ENCODE measurements at regions not wholly inside any gene's neighbourhood (a gene's known extent, or its start where the extent isn't known, plus 50 kb on each side); places are given as distances from the start of the nearest gene placed in this dataset.
"Not testable (repeated sequence)": the region's sequence is repeated elsewhere in the genome, so short reads cannot be mapped to it uniquely, and the experiment has no call there.

DNA sequence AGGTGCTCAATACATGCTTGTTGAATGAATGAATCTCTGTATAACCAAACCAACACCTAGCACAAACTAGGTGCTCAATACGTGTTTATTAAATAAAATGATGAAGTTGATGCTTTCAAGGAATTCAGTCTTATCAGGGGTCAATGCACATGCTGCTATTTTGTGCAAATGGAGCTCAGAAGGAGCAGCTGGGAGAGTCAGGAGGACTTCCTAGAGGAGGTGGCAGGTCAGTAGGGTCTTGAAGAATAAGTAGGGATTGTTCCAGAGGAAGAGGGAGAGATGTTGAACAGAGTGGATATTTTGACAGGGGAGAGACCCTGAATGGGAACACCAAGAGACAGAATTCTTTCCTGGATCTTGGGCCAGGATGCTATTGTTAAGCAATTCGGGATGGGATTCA, 92.7 kb upstream of the LHX1 start:
- Histone ChIP-seq H3K36me3 (no peaks in the 10 kb centered on the region), H3K4me1 (no peaks in the 10 kb centered on the region), H3K4me3 (no peak overlapping the region), H3K9me3 (no peaks in the 10 kb centered on the region), H3K27ac (no peak overlapping the region), H3K27me3 (no peaks in the 10 kb centered on the region)
- TF ChIP-seq POLR2A (IDR thresholded peaks at IDR 0.05) = no peak
- TF ChIP-seq, protein P1, sequence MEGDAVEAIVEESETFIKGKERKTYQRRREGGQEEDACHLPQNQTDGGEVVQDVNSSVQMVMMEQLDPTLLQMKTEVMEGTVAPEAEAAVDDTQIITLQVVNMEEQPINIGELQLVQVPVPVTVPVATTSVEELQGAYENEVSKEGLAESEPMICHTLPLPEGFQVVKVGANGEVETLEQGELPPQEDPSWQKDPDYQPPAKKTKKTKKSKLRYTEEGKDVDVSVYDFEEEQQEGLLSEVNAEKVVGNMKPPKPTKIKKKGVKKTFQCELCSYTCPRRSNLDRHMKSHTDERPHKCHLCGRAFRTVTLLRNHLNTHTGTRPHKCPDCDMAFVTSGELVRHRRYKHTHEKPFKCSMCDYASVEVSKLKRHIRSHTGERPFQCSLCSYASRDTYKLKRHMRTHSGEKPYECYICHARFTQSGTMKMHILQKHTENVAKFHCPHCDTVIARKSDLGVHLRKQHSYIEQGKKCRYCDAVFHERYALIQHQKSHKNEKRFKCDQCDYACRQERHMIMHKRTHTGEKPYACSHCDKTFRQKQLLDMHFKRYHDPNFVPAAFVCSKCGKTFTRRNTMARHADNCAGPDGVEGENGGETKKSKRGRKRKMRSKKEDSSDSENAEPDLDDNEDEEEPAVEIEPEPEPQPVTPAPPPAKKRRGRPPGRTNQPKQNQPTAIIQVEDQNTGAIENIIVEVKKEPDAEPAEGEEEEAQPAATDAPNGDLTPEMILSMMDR (IDR thresholded peaks at IDR 0.05) = no peak
- no peak for DNase-seq

DNA sequence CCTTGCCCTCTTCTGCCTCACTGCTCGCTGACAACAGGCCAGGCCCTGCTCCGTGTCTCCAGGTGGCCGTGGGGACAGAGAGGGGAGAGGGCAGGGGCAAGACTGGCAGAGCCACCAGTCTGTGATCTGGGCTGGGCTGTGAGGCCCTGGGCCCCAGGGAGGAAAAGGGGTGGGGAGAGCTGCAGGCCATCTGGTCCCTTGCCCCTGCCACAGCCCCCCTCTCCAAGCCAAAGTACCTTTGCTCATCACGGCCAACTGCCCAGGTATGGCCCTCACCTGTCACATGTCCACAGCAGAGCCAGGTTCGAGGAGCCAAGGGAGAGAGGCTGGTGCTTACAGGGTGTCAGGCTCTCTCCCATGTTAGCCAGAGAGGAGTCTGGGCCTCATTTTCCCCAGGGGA, 91.4 kb upstream of the LHX1 start:
- TF ChIP-seq POLR2A (IDR thresholded peaks at IDR 0.05) = no peak
- TF ChIP-seq, protein P1 (IDR thresholded peaks at IDR 0.05) = no peak
- H3K4me3 ChIP-seq = no peak overlapping the region
- DNase-seq = no peak
- H3K27me3 ChIP-seq = no peaks in the 10 kb centered on the region
- no peak overlapping the region for H3K27ac ChIP-seq
- H3K36me3 ChIP-seq = no peaks in the 10 kb centered on the region
- H3K4me1 ChIP-seq = no peaks in the 10 kb centered on the region
- no peaks in the 10 kb centered on the region for H3K9me3 ChIP-seq

DNA sequence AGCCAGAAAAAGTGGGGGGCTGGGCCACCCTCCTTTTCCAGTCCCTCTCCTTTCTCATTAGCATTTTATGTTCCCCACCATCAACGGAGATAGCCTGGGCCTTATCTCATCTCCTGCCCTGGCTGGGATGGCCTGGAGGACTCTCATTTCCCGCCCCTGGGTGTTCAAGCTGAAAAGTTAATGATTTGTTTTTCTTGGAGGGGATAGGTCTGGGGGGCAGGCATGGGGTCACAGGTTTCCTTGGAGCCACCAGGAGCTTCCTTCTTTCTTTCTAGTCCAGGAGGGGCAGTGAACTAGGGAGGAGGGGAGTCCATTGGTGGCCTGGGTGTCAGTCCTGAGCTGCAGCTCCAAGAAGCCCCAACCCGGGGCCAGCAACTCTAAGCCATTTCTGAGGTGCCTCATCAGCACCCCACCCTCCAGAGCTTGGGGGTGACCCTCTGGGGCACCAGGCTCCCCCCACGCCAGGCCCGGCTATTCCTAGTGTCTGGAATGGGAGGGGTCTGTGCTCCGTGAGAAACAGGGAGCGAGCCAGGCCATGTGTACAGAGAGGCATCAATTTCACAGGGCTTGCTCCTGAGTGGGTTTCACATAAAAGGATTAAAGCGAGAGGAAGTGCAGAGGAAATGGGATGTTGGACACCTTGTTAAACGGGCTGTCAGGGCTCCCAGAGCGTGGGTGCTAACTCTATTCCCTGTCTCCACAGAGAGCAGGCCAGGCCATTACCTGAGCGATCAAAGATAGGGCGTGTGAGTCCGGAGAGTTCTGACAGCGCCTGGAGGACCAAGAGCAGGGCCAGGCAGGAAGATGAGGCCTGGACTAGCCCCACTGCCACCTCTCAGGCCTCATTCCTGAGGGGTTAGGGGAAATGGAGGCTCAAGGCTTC, 90.6 kb upstream of the LHX1 start:
- Histone ChIP-seq H3K4me3 (no peak overlapping the region), H3K27me3 (no peaks in the 10 kb centered on the region), H3K36me3 (no peaks in the 10 kb centered on the region), H3K27ac (no peak overlapping the region), H3K9me3 (no peaks in the 10 kb centered on the region), H3K4me1 (no peaks in the 10 kb centered on the region)
- no peak for DNase-seq
- TF ChIP-seq, protein P1 (IDR thresholded peaks at IDR 0.05) = no peak
- no peak for TF ChIP-seq POLR2A (IDR thresholded peaks at IDR 0.05)

DNA sequence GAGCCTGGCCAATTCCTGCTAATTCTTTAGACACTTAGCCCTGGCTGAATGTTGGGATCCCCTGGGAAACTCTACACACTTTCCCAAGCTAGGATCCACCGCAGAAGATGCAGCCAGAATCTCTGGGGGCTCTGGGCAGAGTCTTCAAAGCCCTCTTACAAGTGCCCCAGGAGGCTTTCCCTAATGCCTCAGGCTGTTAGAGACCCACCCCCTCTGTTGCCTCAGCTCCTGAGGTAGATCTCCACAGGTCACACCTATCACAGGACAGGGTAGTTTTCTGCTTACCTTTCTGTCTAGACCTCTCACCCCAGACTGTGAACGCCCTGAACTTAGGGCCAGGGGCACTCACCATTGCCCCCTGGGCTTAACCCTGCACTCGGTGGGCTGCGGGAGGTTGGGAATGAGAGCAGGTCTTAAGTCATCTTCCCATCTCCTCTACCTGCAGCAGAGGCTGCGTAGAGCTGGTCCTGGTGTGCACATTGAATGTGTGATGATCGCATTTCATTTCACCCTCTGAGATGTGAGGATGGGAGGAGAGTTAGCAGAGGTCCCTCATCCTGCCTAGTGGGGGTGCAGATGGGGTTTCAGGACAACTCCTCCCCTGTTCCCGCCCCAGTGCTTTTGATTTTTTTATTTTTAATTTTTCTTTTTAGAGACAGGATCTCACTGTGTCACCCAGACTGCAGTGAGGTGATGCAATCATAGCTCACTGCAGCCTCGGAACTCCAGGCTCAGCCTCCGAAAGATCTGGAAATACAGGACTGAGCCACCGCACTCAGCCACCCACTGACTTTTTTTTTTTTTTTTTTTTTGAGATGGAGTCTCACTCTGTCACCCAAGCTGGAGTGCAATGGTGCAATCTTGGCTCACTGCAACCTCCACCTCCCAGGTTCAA, 89.0 kb upstream of the LHX1 start:
- Histone ChIP-seq H3K4me3 (no peak overlapping the region), H3K4me1 (no peaks in the 10 kb centered on the region), H3K9me3 (no peaks in the 10 kb centered on the region), H3K27ac (no peak overlapping the region), H3K36me3 (no peaks in the 10 kb centered on the region), H3K27me3 (no peaks in the 10 kb centered on the region)
- TF ChIP-seq, protein P1 (IDR thresholded peaks at IDR 0.05) = no peak
- TF ChIP-seq POLR2A (IDR thresholded peaks at IDR 0.05) = no peak
- DNase-seq = no peak

DNA sequence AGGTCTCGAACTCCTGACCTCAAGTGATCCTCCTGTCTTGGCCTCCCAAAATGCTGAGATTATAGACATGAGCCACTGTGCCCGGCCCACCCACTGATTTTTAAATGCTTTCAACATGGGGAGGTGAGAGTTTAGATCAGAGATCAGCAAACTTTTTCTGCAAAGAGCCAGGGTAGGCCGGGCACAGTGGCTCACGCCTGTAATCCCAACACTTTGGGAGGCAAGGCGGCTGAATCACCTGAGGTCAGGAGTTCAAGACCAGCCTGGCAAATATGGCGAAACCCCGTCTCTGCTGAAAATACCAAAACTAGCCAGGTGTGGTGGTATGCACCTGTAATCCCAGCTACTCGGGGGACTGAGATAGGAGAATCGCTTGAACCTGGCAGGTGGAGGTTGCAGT, 88.3 kb upstream of the LHX1 start:
- H3K27me3 ChIP-seq, H3K27ac ChIP-seq, DNase-seq, H3K4me1 ChIP-seq, H3K9me3 ChIP-seq, H3K4me3 ChIP-seq, H3K36me3 ChIP-seq: not testable (repeated sequence)

DNA sequence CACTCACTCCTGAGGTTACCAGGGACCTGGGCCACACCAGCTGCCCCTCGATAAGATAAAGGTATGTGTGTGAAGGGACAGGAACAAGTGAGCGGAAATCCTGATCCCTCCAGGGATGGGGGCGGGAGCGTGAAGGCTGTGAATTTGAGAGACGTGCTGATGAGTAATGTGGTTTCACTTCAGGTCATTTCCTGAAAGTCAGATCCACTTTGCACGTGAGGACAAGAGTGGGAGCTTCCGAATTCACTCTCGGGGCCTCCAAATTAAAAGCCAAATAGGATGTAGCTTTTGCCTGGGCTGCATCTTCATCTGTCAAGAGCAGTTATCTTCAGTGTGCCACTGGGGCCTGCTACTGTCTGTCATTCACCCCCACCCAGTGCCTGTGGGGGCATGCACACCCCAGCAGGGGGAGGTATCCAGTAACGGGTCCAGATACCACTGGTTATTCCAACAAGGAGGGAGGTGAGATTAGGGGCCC, 87.4 kb upstream of the LHX1 start:
- no peaks in the 10 kb centered on the region for H3K4me1 ChIP-seq
- no peaks in the 10 kb centered on the region for H3K27me3 ChIP-seq
- TF ChIP-seq, protein P1 (IDR thresholded peaks at IDR 0.05) = no peak
- no peak for TF ChIP-seq POLR2A (IDR thresholded peaks at IDR 0.05)

More for the DNA sequence above, 87.4 kb upstream of the LHX1 start:
- Histone ChIP-seq H3K4me3 (no peak overlapping the region), H3K36me3 (no peaks in the 10 kb centered on the region), H3K9me3 (no peaks in the 10 kb centered on the region), H3K27ac (no peak overlapping the region)
- no peak for DNase-seq

Data from Peyer's patch (tissue), 4 donors.